ENCODE measurements at regions not wholly inside any gene's neighbourhood (a gene's known extent, or its start where the extent isn't known, plus 50 kb on each side); places are given as distances from the start of the nearest gene placed in this dataset.
"Not testable (repeated sequence)": the region's sequence is repeated elsewhere in the genome, so short reads cannot be mapped to it uniquely, and the experiment has no call there.

- TF ChIP-seq SPI1 (IDR thresholded peaks at IDR 0.05; ENCODE audit: low read depth, low read length) (no peak), PAX5 (IDR thresholded peaks at IDR 0.05; ENCODE audit: insufficient read depth, low read length, severe bottlenecking) (no peak), POU2F2 (IDR thresholded peaks at IDR 0.05; ENCODE audit: low read depth, low read length) (no peak), POLR2AphosphoS5 (IDR thresholded peaks at IDR 0.05; ENCODE audit: low read depth, low read length) (no peak), TAF1 (IDR thresholded peaks at IDR 0.05; ENCODE audit: low read depth, low read length) (no peak), POLR2A (IDR thresholded peaks at IDR 0.05; ENCODE audit: low read depth, low read length) (no peak)
- FAIRE-seq, result no peak
- no peak for DNase-seq (ENCODE audit: insufficient read length, low spot score)
Observed at GRCh38 chr1:73331726-73332125, 866.2 kb downstream of the LRRIQ3 start.

GRCh38 chr1:73327998-73328397, 870.0 kb downstream of the LRRIQ3 start:
- TF ChIP-seq POU2F2 (IDR thresholded peaks at IDR 0.05; ENCODE audit: low read depth, low read length) (no peak), TAF1 (IDR thresholded peaks at IDR 0.05; ENCODE audit: low read depth, low read length) (no peak), PAX5 (IDR thresholded peaks at IDR 0.05; ENCODE audit: insufficient read depth, low read length, severe bottlenecking) (no peak), SPI1 (IDR thresholded peaks at IDR 0.05; ENCODE audit: low read depth, low read length) (no peak), POLR2A (IDR thresholded peaks at IDR 0.05; ENCODE audit: low read depth, low read length) (no peak), POLR2AphosphoS5 (IDR thresholded peaks at IDR 0.05; ENCODE audit: low read depth, low read length) (no peak)
- DNase-seq (ENCODE audit: insufficient read length, low spot score) (no peak), FAIRE-seq (no peak)

- FAIRE-seq (no peak), DNase-seq (ENCODE audit: insufficient read length, low spot score) (no peak)
- TF ChIP-seq POLR2AphosphoS5 (IDR thresholded peaks at IDR 0.05; ENCODE audit: low read depth, low read length), result no peak
- no peak for TF ChIP-seq TAF1 (IDR thresholded peaks at IDR 0.05; ENCODE audit: low read depth, low read length)
- TF ChIP-seq POU2F2 (IDR thresholded peaks at IDR 0.05; ENCODE audit: low read depth, low read length), result no peak
- TF ChIP-seq PAX5 (IDR thresholded peaks at IDR 0.05; ENCODE audit: insufficient read depth, low read length, severe bottlenecking), result no peak
Observed at GRCh38 chr1:73327180-73327793, 870.7 kb downstream of the LRRIQ3 start.

- no peak for TF ChIP-seq PAX5 (IDR thresholded peaks at IDR 0.05; ENCODE audit: insufficient read depth, low read length, severe bottlenecking)
- no peak for TF ChIP-seq POLR2AphosphoS5 (IDR thresholded peaks at IDR 0.05; ENCODE audit: low read depth, low read length)
- TF ChIP-seq TAF1 (IDR thresholded peaks at IDR 0.05; ENCODE audit: low read depth, low read length), result no peak
- no peak for TF ChIP-seq POU2F2 (IDR thresholded peaks at IDR 0.05; ENCODE audit: low read depth, low read length)
- TF ChIP-seq SPI1 (IDR thresholded peaks at IDR 0.05; ENCODE audit: low read depth, low read length), result no peak
- TF ChIP-seq POLR2A (IDR thresholded peaks at IDR 0.05; ENCODE audit: low read depth, low read length), result no peak
- DNase-seq (ENCODE audit: insufficient read length, low spot score) (no peak), FAIRE-seq (no peak)
Observed at GRCh38 chr1:73326663-73327062, 871.3 kb downstream of the LRRIQ3 start.

- FAIRE-seq, result no peak
- TF ChIP-seq POU2F2 (IDR thresholded peaks at IDR 0.05; ENCODE audit: low read depth, low read length) (no peak), TAF1 (IDR thresholded peaks at IDR 0.05; ENCODE audit: low read depth, low read length) (no peak), POLR2AphosphoS5 (IDR thresholded peaks at IDR 0.05; ENCODE audit: low read depth, low read length) (no peak), POLR2A (IDR thresholded peaks at IDR 0.05; ENCODE audit: low read depth, low read length) (no peak), PAX5 (IDR thresholded peaks at IDR 0.05; ENCODE audit: insufficient read depth, low read length, severe bottlenecking) (no peak), SPI1 (IDR thresholded peaks at IDR 0.05; ENCODE audit: low read depth, low read length) (no peak)
- no peak for DNase-seq (ENCODE audit: insufficient read length, low spot score)
Observed at GRCh38 chr1:73310797-73311381, 887.1 kb downstream of the LRRIQ3 start.

GRCh38 chr1:73306899-73307555, 890.9 kb downstream of the LRRIQ3 start:
- TF ChIP-seq POLR2AphosphoS5 (IDR thresholded peaks at IDR 0.05; ENCODE audit: low read depth, low read length) (no peak), TAF1 (IDR thresholded peaks at IDR 0.05; ENCODE audit: low read depth, low read length) (no peak), PAX5 (IDR thresholded peaks at IDR 0.05; ENCODE audit: insufficient read depth, low read length, severe bottlenecking) (no peak), SPI1 (IDR thresholded peaks at IDR 0.05; ENCODE audit: low read depth, low read length) (no peak), POU2F2 (IDR thresholded peaks at IDR 0.05; ENCODE audit: low read depth, low read length) (no peak), POLR2A (IDR thresholded peaks at IDR 0.05; ENCODE audit: low read depth, low read length) (no peak)
- no peak for DNase-seq (ENCODE audit: insufficient read length, low spot score)
- FAIRE-seq, result no peak

- no peak for DNase-seq (ENCODE audit: insufficient read length, low spot score)
- TF ChIP-seq POLR2A (IDR thresholded peaks at IDR 0.05; ENCODE audit: low read depth, low read length) (no peak), POU2F2 (IDR thresholded peaks at IDR 0.05; ENCODE audit: low read depth, low read length) (no peak), SPI1 (IDR thresholded peaks at IDR 0.05; ENCODE audit: low read depth, low read length) (no peak), POLR2AphosphoS5 (IDR thresholded peaks at IDR 0.05; ENCODE audit: low read depth, low read length) (no peak), TAF1 (IDR thresholded peaks at IDR 0.05; ENCODE audit: low read depth, low read length) (no peak), PAX5 (IDR thresholded peaks at IDR 0.05; ENCODE audit: insufficient read depth, low read length, severe bottlenecking) (no peak)
- FAIRE-seq, result no peak
Observed at GRCh38 chr1:73273886-73274285, 924.1 kb downstream of the LRRIQ3 start.

- DNase-seq (ENCODE audit: insufficient read length, low spot score); FAIRE-seq: not testable (repeated sequence)
Observed at GRCh38 chr1:73245196-73245595, 952.8 kb downstream of the LRRIQ3 start.

GRCh38 chr1:73218995-73219546, 936.7 kb upstream of the NEGR1 start:
- FAIRE-seq (no peak), DNase-seq (ENCODE audit: insufficient read length, low spot score) (no peak)
- TF ChIP-seq SPI1 (IDR thresholded peaks at IDR 0.05; ENCODE audit: low read depth, low read length) (no peak), POLR2AphosphoS5 (IDR thresholded peaks at IDR 0.05; ENCODE audit: low read depth, low read length) (no peak), POU2F2 (IDR thresholded peaks at IDR 0.05; ENCODE audit: low read depth, low read length) (no peak), POLR2A (IDR thresholded peaks at IDR 0.05; ENCODE audit: low read depth, low read length) (no peak), TAF1 (IDR thresholded peaks at IDR 0.05; ENCODE audit: low read depth, low read length) (no peak), PAX5 (IDR thresholded peaks at IDR 0.05; ENCODE audit: insufficient read depth, low read length, severe bottlenecking) (no peak)
